ENCODE measurements at regions not wholly inside any gene's neighbourhood (a gene's known extent, or its start where the extent isn't known, plus 50 kb on each side); places are given as distances from the start of the nearest gene placed in this dataset.

DNA sequence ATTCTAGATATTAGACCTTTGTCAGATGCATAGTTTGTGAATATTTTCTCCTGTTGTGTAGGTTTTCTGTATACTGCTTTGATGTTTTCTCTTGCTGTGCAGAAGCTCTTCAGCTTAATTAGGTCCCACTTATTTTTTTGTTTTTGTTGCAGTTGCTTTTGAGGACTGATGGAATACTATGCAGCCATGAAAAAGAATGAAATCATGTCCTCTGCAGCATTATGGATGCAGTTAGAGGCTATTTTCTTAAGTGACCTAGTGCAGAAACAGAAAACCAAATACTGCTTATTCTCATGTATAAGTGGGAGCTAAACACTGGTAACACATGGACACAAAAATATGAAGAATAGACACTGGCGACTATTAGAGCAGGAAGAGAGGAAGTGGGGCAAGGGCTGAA is 155.0 kb upstream of the HNMT start:
- no peak for DNase-seq
- Mint-ChIP-seq H3K4me3 (no peak overlapping the region), H3K4me1 (no peaks in the 10 kb centered on the region), H3K27me3 (ENCODE audit: low read depth, poor library complexity) (no peaks in the 10 kb centered on the region), H3K9me3 (no peaks in the 10 kb centered on the region), H3K36me3 (ENCODE audit: low read depth) (no peaks in the 10 kb centered on the region), H3K27ac (no peak overlapping the region)
- TF ChIP-seq, protein P1, sequence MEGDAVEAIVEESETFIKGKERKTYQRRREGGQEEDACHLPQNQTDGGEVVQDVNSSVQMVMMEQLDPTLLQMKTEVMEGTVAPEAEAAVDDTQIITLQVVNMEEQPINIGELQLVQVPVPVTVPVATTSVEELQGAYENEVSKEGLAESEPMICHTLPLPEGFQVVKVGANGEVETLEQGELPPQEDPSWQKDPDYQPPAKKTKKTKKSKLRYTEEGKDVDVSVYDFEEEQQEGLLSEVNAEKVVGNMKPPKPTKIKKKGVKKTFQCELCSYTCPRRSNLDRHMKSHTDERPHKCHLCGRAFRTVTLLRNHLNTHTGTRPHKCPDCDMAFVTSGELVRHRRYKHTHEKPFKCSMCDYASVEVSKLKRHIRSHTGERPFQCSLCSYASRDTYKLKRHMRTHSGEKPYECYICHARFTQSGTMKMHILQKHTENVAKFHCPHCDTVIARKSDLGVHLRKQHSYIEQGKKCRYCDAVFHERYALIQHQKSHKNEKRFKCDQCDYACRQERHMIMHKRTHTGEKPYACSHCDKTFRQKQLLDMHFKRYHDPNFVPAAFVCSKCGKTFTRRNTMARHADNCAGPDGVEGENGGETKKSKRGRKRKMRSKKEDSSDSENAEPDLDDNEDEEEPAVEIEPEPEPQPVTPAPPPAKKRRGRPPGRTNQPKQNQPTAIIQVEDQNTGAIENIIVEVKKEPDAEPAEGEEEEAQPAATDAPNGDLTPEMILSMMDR (IDR thresholded peaks at IDR 0.05) = no peak

DNA sequence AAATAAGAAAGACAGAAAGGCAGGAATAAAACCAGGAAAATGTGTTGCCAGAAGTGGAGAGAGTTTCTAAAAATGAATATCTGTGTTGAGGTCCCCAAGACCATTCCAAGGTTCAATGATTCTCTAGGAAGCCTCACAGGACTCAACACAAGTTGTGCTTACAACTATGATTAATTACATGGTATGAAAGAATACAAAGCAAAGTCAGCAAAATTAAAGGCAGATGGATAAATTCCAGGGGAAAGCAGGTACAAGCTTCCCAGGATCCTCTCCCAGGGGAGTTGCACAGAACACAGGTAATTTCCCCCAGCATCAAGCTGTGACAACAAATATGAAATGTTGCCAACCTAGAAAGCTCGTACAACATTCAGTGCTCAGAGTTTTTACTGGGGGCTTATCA is 154.4 kb upstream of the HNMT start:
- Mint-ChIP-seq H3K4me3 (no peak overlapping the region), H3K9me3 (no peaks in the 10 kb centered on the region), H3K36me3 (ENCODE audit: low read depth) (no peaks in the 10 kb centered on the region), H3K27ac (no peak overlapping the region), H3K4me1 (no peaks in the 10 kb centered on the region), H3K27me3 (ENCODE audit: low read depth, poor library complexity) (no peaks in the 10 kb centered on the region)
- no peak for DNase-seq
- TF ChIP-seq, protein P1 (IDR thresholded peaks at IDR 0.05) = no peak

DNA sequence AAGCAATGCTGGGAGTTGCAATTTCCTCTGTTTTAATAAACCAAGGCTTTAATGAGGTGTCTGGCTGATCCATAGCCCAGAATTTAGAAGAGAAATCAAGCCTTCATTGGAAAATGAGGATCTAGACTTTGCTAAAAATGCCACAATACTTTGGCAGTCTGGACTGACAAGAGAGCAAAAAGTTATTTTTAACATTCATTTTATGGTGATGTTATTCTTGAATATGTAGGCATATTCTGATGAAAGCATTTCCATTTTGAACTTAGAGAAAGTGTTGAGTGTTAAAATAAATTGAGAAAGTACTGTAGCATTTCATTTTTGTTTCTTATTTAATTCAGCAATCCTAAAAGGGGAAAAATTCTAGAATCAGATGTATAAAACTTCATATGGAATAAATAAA is 151.8 kb upstream of the HNMT start:
- Mint-ChIP-seq H3K9me3 (no peaks in the 10 kb centered on the region), H3K27me3 (ENCODE audit: low read depth, poor library complexity) (no peaks in the 10 kb centered on the region), H3K36me3 (ENCODE audit: low read depth) (no peaks in the 10 kb centered on the region), H3K27ac (no peak overlapping the region), H3K4me3 (no peak overlapping the region), H3K4me1 (no peaks in the 10 kb centered on the region)
- no peak for DNase-seq
- TF ChIP-seq, protein P1 (IDR thresholded peaks at IDR 0.05) = no peak

DNA sequence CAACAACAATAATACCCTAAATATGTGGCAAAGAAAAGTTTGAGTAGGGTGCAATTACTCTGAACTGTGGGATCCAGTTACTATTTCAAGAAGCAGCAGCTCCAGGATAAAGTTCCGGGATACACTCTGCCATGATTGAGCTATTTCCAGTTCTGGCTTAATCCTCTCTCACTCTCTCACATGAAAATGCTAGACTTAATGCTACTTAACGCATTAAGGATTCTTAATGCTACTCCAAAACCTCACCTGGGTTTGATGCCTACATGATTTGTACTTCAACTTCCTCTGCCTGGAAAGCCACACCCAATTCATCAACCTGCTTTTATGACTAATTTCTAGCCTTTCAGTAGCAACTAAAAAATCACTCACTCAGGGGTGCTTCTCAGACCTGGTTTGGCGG is 151.1 kb upstream of the HNMT start:
- TF ChIP-seq, protein P1 (IDR thresholded peaks at IDR 0.05) = no peak
- H3K9me3 Mint-ChIP-seq = no peaks in the 10 kb centered on the region
- H3K4me1 Mint-ChIP-seq = no peaks in the 10 kb centered on the region
- no peaks in the 10 kb centered on the region for H3K36me3 Mint-ChIP-seq (ENCODE audit: low read depth)
- no peak for DNase-seq
- H3K4me3 Mint-ChIP-seq = no peak overlapping the region
- H3K27ac Mint-ChIP-seq = no peak overlapping the region
- no peaks in the 10 kb centered on the region for H3K27me3 Mint-ChIP-seq (ENCODE audit: low read depth, poor library complexity)

DNA sequence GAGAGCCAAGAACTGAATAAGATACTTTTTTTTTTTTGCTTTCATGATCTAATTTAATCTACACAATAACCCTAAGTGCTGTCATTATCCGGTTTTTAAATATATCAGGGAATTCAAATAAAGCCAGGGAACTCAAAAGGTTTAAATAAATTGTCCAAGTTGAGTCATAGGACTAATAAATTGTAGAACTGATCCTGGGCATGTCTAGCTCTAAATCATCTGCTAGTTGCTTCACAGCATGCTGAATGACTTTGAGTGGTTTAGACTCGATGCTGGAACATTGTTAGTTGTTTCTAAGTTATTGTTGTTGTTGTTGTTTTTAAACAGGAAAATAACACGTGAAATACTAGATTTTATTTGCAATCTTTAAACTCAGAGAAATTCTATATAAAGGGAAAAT is 147.2 kb upstream of the HNMT start:
- TF ChIP-seq, protein P1 (IDR thresholded peaks at IDR 0.05) = no peak
- no peak for DNase-seq
- H3K4me3 Mint-ChIP-seq = no peak overlapping the region
- peaks cover 5% of the 10 kb centered on the region for H3K27me3 Mint-ChIP-seq (ENCODE audit: low read depth, poor library complexity)
- H3K27ac Mint-ChIP-seq = no peak overlapping the region
- no peaks in the 10 kb centered on the region for H3K4me1 Mint-ChIP-seq
- no peaks in the 10 kb centered on the region for H3K9me3 Mint-ChIP-seq
- H3K36me3 Mint-ChIP-seq (ENCODE audit: low read depth) = no peaks in the 10 kb centered on the region

DNA sequence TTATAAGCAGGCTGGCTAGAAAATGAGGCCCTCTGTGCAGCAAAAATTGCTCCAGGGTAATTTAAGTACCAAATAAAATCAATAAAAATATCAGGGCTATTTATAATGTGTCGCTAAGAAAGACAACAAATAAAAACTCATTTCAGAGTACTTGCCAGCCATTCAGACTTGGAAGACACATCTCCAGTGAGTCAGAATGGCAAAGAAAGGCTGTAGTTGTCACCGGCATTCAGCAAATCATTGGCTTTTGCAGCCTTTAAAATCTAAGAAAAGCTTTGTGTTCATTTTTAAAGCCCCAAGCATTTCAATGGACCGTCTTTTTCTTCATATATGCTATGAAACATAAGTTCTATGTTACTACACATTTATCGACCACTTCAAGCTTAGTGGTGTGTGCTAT is 141.1 kb upstream of the HNMT start:
- Mint-ChIP-seq H3K36me3 (ENCODE audit: low read depth) (no peaks in the 10 kb centered on the region), H3K27me3 (ENCODE audit: low read depth, poor library complexity) (peaks cover 11% of the 10 kb centered on the region)

More for the DNA sequence above, 141.1 kb upstream of the HNMT start:
- Mint-ChIP-seq H3K4me3 (no peak overlapping the region), H3K27ac (no peak overlapping the region), H3K9me3 (no peaks in the 10 kb centered on the region), H3K4me1 (peaks cover 16% of the 10 kb centered on the region)
- no peak for DNase-seq
- TF ChIP-seq, protein P1 (IDR thresholded peaks at IDR 0.05) = no peak

Measured in nephron progenitor cell (in vitro differentiated cells).